ENCODE measurements at regions not wholly inside any gene's neighbourhood (a gene's known extent, or its start where the extent isn't known, plus 50 kb on each side); places are given as distances from the start of the nearest gene placed in this dataset.

DNA sequence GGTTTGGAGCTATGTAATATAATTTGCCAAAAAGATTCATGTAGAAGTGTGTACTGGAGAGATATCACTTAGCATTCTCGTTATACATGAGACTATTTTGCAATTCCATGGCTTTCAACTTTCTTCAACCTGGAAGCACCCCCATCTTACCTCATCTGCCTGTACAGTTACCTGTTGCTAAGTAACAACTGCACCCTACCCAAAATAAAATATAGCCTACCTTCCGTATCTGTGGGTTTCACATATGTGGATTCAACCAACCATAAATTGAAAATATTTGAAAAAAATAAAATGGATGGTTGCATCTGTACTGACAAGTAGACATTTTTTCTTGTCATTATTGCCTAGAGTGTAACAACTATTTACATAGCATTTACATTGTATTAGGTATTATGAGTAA is 278.3 kb downstream of the PPP1R2C start:
- TF ChIP-seq, protein P1, sequence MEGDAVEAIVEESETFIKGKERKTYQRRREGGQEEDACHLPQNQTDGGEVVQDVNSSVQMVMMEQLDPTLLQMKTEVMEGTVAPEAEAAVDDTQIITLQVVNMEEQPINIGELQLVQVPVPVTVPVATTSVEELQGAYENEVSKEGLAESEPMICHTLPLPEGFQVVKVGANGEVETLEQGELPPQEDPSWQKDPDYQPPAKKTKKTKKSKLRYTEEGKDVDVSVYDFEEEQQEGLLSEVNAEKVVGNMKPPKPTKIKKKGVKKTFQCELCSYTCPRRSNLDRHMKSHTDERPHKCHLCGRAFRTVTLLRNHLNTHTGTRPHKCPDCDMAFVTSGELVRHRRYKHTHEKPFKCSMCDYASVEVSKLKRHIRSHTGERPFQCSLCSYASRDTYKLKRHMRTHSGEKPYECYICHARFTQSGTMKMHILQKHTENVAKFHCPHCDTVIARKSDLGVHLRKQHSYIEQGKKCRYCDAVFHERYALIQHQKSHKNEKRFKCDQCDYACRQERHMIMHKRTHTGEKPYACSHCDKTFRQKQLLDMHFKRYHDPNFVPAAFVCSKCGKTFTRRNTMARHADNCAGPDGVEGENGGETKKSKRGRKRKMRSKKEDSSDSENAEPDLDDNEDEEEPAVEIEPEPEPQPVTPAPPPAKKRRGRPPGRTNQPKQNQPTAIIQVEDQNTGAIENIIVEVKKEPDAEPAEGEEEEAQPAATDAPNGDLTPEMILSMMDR (conservative IDR thresholded peaks at IDR 0.05) = no peak
- TF ChIP-seq ZFX (IDR thresholded peaks at IDR 0.05) = no peak
- H3K27ac ChIP-seq = no peak overlapping the region

DNA sequence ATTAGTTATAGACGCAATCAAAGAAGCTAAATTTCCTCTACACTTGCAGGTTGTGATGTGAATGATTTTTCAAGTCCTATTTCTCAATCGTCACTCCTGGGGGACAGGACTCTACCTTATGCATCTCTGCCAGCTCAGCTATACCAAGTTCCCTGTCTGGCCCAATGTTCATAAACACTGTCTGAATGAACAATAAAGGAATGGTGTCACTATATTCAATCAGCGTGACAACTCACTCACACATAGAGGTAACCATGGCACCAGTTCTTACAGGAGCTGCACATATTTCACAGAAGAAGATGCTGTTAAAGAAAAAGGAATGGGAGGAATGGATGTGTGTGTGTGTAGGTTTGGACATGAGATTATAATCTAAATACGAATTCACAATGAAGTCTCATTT is 280.6 kb downstream of the PPP1R2C start:
- TF ChIP-seq, protein P1 (conservative IDR thresholded peaks at IDR 0.05) = no peak
- no peak for TF ChIP-seq ZFX (IDR thresholded peaks at IDR 0.05)
- no peak overlapping the region for H3K27ac ChIP-seq

DNA sequence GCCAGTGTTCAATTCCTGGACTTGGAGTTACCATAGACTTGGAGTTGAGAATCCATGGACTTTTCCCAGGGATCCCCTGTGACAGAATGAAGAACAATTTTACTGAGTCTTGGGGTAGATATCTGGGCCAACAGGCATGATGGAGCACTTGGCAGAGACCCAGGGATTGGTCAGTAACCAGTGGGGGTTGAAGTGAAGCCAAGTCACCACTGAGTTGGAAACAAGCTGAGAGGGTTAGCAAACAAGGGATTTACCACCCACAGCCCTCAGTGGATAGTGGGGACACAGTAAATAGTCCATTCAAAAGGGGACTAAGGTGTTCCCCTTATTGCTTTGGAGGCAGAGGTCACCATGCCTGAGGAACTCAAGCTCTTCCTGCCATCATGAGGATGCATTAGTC is 281.7 kb downstream of the PPP1R2C start:
- no peak overlapping the region for H3K27ac ChIP-seq
- no peak for TF ChIP-seq ZFX (IDR thresholded peaks at IDR 0.05)
- TF ChIP-seq, protein P1 (conservative IDR thresholded peaks at IDR 0.05) = no peak

DNA sequence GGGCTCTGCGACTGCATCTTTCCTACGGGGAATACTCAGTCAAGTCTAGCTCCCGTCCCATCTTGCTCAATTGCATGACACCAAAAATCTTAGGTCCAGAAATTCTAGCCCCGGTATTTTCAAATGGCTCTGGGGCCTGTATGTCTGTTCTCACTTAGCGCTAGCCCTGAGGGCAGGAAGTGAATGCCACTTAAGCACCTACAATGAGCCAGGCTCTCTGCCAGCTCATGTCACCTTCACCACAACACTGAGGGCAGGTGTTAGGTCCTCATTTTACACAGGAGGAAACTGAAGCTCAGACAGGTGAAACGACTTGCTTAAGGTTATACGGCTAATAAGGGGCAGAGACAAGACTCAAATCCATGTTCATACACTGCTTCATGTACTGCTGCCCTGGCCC is 282.8 kb downstream of the PPP1R2C start:
- H3K27ac ChIP-seq = no peak overlapping the region
- TF ChIP-seq ZFX (IDR thresholded peaks at IDR 0.05) = no peak
- TF ChIP-seq, protein P1 (conservative IDR thresholded peaks at IDR 0.05) = no peak

DNA sequence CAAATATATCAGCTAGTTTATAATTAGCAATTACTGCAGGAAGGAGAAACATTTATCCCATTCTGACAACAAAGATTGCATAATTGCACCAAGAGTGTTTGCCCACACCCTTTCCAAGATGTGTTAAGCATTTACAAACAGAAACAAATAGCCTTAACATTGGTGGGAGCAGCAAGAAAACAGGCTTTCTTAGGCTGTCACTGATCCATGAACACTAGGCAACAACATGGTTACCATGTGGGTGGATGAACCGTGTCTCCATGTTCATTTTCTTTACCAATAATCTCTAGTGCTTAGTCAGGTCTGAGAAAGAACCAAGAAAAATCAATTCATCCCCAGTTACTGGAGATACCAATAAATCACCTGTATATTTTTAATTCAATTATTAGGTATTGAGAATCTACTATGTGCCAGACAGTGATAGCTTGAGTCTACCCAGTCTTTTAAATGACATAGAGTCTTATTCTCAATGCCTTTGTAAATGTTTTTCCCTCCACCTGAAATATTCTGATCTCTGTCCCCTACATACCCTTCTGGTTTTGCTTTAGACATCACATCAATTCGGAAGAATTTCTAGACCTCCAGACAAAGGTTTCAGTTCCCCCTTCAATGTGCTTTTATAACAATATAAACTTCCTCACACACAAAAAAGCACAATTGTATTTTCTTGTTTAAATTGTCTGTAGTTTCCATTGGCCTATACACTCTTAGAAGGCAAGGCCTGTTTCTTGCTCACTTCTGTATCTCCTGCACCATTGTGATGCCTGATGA is 286.6 kb downstream of the PPP1R2C start:
- H3K27ac ChIP-seq = no peak overlapping the region
- TF ChIP-seq ZFX (IDR thresholded peaks at IDR 0.05) = no peak
- TF ChIP-seq, protein P1 (conservative IDR thresholded peaks at IDR 0.05) = no peak

DNA sequence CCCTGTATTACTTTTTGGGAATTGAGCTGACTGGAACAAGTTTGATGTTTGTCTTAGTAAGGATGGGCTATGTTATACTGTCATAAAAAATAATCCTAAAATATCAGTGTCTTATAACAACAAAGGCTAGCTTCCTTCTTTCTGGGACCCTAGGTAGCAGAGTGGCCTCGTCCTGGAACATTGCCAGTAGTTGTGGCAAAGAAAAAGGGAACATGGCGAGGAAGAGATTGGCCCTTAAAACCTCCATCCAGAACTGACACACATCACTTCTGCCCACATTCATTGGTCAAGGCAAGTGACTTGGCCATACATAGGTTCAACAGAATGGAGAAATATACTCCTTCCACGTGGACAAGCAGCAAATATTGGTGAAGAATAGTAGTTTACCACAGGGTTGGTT is 287.9 kb downstream of the PPP1R2C start:
- TF ChIP-seq ZFX (IDR thresholded peaks at IDR 0.05) = no peak
- TF ChIP-seq, protein P1 (conservative IDR thresholded peaks at IDR 0.05) = no peak
- no peak overlapping the region for H3K27ac ChIP-seq

DNA sequence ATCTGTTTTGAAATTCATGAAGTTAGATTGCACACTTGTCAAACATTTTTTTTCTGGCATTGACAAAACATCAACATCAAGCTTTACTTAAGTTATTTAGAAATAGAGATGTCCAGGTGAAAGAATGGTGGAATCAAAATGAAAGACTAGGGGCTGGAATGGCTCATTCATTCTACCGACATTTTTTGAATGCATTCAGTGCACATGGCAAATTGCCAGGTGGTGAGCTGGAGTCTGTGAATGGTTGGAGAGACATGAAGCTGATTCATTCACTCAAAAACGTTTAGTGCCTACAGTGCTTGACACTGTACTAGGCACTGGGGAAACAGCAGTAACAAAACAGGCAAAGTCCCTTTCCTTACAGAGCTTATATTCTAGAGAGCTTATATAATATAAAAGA is 292.4 kb downstream of the PPP1R2C start:
- H3K27ac ChIP-seq = no peak overlapping the region
- TF ChIP-seq ZFX (IDR thresholded peaks at IDR 0.05) = no peak
- TF ChIP-seq, protein P1 (conservative IDR thresholded peaks at IDR 0.05) = no peak

All from C4-2B (cell line).